GM15510 (cell line): ENCODE measurements at regions not wholly inside any gene's neighbourhood (a gene's known extent, or its start where the extent isn't known, plus 50 kb on each side); places are given as distances from the start of the nearest gene placed in this dataset.

Source experiments
- POLR2A ChIP-seq: IDR thresholded peaks from 3 replicates; pipeline ENCODE4 v1.6.1; 2011; ENCODE audit warnings: borderline replicate concordance; ENCODE audit not compliant: insufficient read length; ENCODE audit errors: extremely low read depth

DNA sequence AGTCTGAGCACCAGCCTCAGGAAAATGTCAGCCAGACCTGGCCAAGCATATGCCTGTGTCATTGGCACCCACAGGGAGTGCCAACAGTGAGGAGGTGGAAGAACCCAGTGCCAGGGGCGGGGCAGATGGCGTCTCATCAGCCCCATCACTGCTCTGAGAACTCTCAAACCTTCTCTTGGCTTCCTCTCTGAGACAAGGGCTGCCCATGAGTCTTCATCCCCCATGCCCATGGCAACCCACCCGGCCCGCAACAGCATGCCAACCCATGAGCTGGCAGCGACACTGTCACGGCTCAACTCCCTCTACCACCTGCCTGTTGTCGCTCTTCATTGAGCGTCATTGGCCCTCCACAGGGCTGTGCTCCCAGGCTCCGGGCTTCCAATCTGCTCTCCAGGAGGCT, 340.5 kb downstream of the BUD13 start:
- TF ChIP-seq POLR2A, result no peak

DNA sequence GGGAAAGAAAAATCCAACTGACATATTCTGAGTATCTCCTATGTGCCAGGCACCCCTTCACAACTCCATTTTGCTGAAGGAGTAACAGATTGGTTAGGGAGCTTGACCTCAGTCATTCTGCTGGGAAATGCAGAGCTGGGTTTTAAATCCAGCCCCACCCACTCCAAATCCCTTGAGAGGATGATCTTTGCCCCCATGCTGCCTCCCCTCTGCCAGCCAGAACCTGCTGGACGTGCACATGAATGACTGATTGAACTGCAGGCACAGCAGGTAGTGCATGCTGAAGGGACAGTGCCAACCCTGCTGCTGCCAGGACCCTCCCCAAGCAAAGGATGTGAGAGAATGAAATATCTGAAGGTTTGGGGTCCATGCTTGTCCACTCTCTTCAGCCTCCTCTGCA, 340.9 kb downstream of the BUD13 start:
- TF ChIP-seq POLR2A, result no peak

DNA sequence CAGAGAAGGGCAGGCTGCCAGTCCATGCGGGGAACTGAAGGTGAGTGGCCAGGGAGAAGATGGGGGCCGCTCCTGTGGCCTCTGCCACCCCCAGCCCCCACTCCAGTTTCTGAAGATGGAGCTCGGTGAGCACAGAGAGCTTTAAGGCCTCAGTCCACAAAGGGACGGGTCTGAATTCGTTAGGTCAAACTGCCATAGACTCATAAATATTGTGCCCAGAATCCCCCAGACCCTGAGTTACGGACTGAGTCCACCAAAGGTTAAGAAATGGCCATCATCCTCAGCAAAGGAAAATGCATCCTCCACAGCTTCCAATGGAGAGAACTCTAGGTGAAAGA, 344.2 kb downstream of the BUD13 start:
- TF ChIP-seq POLR2A, result no peak

DNA sequence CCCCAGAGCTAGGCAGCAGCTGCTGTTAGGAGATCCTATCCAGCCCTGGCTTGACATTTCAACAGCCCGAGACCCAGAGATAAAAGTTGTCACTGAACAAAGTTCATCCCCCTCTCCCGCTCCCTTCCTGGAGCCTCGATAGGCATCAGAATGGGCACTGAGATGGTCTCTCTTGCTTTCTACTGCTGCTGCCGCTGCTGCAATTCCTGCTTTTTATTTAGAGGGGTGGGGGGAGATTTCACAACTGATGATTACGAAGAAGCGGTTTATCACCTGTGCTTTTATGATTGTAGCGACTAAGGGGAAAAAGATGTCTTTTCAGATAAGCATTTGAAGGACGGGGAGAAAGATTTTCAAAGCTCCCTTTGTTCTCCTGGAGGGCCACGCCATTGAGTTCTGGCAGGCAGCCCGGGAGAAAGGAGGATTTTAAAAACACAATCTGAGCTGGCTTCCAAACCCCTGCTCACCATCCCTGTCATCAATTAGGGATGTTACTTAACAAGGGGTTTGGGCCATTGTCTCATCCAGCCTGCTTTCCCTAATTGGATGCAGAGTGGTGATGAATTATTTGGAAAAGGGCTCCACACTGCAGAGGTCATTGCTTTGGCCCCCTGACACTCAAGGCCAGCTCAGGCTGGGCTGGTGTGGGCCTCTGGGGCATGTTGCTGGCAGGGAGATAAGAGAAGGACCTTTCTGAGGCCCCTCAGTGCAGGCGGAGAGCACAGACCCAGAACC, 344.7 kb downstream of the BUD13 start:
- TF ChIP-seq POLR2A, result no peak

DNA sequence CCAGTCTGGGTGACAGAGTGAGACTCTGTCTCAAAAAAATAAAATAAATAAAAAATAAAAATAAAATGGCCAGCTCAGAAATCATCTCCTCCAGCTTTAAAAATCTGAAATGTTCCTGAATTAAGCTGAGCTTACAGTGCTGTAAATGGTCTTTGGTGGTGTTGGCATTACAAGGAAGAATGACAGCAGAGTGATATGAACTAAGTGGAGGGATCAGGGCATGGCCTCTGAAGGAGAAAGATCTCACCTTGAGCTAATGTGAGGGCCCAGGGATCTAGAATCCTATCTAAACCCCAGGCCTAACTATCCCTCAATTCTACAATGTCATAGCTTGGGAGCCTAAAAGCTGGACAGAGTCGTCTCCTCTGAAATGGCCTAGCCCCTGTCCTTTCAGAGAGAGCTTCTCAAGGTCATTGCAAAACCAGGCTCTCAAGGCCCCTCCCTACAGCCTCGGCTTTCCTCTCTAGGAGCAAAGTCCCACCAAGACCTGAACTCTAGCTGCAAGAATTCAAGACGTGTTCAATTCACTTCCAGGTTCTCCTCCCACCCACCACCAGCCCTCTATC, 345.4 kb downstream of the BUD13 start:
- no peak for TF ChIP-seq POLR2A

DNA sequence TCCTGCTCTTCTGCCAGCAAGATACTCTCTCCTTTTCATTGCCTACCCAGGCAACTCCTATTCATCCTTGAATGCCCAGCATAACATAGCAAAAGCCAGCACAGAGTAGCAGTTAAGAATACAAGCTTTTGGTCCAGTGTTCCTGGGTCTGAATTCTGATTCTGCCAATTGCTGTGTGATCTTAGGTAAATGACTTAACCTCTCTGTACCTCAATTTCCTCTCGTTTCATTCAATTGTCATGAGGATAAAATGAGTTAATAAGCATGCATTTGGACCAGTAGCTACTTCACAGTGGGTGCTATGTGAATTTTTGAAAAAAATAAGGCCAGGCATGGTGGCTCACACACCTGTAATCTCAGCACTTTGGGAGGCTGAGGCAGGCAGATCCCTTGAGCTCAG, 346.0 kb downstream of the BUD13 start:
- no peak for TF ChIP-seq POLR2A

DNA sequence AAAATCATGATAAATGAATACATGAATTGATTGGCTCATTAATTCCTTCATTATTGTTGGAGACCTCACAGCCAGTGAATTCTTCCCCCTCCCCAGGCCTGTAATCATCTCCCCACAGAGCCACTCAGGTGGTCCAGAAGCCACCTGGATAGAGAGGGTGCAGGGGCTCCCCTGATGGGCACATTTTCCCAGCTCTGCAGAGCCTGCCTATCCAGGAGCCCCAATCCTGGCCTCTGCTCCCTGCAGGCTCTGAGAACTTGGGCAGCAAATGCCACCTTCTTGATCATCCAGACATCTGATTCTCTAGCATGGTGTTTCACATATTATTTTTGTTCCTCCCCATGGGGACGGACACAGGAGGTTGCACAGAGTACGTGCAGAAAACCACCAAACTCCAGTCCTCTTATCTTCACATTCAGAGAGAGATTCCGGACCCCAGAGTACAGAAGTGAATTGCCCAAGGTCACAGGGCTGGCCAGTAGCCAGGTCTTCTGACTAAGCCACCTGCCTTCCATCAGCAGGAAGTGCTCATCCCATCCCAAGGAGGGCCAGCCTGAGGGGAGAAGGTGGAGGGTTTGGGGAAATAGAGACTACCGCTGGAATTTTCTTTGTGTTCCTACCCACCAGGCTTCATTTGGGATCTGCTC, 348.0 kb downstream of the BUD13 start:
- no peak for TF ChIP-seq POLR2A

DNA sequence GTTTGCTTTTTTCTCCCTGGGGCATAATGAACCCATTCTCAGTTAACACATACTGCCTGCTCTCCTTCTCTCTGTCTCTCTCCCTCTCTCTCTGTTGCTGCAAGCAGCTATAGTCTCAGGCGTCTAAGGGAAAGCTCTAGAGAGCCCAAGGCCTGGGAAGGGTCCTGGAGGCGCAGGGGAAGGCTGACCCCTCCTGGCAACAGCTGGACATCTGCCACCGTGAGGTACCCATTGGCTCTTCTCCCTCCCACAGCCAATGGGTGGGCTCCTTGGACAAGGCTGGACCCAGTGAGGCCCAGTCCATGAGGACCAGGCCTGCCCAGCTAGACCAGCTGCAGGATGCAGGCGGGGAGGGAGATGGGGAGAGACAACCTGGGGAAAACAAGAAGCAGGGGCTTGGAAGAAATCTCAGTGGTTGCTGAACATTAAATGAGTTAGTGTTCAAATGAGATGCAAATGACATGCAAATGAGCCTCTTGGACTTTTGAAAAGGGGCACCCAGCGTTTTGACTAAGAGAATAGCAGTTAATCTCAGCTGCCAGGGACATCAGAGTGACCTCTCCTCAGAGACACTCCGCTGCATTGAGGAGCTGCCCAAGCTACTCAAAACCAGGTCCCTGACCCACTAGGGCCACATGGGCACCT, 349.7 kb downstream of the BUD13 start:
- TF ChIP-seq POLR2A, result no peak

DNA sequence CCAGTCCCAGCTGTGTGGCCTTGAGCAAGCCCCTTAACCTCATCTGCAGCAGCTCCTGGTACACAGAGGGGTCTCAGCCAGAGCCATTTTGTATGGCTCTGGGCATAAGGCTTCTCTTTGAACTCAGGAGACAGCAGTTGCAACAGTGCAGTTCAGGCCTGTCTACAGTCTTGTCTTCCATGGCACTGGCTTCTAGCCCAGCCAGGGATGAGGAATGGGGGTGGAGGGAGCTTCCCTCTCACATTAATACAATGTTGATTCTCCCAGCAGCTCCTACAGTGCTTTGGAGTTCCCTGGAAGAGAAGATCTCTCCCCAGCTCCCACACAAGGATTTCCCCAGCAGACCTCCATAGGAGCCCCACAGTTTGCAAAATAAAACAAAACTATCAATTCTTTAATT, 350.2 kb downstream of the BUD13 start:
- no peak for TF ChIP-seq POLR2A

DNA sequence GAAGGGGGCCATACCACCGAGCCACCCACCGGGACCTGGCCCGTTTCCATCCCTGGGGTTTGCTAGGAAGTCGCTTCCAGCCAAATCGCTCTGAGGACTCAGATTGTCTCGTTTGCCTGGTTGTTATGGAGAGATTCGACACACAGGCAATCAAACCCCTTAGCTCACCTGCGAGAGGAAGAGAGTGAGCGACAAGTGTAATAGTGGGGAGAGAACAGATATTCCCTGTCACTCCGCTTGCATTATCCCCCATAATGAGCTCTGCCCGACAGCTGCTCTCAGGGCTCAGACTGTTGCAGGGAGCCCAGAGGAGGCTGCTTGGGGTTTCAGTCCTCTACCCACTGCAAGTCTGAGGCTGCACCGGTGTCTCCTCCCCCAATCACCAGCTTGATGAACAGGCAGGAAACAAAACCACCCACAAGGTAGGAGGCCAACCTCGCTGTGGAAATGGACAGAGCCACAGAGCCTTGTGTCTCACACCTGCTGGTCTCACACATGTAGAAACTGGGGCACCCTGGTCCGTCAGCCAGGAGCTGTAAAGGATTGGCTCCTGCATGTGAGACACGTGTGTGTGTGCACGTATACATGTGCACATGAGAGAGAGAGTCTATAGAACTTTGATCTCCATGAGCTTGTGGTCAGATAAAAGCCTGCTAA, 351.1 kb downstream of the BUD13 start:
- no peak for TF ChIP-seq POLR2A

DNA sequence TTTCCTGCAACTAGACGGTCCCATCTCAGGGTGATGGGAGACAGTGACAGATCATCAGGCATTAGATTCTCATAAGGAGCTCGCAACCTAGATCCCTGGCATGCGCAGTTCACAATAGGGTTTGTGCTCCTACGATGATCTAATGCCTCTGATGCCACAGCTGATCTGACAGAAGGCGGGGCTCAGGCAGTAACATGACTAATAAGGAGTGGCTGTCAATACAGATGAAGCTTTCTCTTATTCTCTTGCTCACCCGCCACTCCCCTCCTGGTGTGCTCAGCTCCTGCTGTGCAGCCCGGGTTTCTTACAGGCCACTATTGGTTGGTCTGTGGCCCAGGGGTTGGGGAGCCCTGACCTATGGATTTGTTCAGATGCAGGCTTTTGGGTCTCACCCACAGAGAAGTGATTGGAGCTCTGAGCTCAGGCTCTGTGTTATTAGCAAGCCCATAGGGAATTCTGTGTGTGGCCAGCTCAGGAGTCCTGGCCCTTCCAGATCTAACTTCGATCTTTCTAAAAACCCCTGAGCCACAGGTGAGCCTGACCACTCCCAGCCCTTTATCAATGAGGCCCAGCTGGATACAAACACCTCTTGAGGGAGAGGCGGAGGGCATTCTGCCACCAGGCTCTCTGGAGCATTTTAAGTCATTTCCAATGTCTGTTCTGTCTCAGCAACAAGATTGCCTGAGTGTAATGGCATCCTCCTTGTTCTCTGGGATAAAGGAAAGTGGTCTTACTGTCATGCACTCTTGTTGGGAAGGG, 351.8 kb downstream of the BUD13 start:
- TF ChIP-seq POLR2A, result no peak

DNA sequence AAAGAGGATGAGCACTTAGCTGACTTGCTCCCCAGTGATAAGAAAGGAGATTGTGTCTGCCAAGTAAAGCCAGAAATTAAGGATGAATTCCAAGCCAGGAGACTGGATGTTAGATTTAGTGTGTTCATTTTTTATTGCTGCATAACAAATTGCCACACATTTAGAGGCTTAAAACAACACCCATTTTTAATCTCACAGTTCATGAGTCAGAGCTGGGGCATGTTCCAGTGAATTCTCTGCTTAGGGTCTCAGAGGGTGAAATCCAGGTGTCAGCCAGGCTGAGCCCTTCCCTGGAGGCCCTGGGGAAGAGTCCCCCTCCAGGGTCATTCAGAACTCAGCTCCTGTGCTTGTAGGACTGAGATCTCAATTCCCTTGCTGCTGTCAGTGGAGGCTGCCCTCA, 352.8 kb downstream of the BUD13 start:
- TF ChIP-seq POLR2A, result no peak

DNA sequence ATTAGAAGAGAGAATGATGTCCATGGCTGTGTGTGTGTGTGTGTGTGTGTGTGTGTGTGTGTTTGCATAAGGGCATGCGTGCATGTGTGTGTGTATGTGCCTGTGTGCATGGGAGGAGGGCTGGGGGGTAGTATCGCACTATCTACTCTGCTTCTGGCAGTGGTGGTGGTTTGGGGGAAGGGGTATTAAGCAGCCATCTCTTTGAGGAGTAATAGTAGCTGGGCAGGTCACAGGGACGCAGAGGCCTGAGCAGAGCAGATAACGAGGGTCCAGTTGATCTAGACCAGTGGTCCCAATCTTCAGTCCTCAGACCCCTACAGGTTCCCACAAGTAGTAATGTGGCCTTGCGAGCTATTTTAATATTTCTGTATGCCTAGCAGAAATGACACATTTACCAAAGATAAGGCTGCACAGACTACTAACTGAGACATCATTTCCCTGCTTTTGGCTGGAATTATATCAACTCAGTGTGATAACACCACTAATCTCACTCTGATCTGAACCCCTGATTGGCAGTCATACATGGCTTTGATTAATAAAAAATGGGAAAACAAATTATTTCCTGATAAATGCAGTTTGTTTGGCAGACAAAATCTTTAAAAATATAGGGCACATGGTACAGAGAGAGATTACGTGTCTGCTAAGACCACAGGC, 354.3 kb downstream of the BUD13 start:
- no peak for TF ChIP-seq POLR2A

DNA sequence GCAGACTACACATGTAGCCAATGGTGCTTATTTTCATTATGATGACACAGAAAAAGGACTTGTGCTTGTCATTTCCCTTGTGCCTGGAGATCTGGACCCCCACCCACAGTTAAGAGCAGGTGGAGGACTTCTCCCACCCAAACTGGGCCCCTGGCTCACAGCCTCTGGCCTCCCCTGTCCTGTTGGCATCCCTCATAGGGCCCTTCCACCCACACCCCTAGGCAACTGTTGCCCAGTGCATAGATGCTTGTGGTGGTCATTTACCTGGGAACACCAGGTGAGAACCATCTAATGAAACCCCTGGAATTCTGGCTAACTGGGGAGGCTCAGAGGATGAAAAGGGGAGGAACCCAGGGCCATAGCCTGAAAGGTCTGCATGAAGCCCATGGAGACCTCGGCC, 355.9 kb downstream of the BUD13 start:
- no peak for TF ChIP-seq POLR2A
